NT2/D1 (cell line): ENCODE measurements at regions not wholly inside any gene's neighbourhood (a gene's known extent, or its start where the extent isn't known, plus 50 kb on each side); places are given as distances from the start of the nearest gene placed in this dataset.

Experiments
- DNase-seq: peaks from one replicate; pipeline ENCODE4 v3.0.0-alpha.2; 2011; ENCODE audit warnings: low read depth, low spot score
- H3K27me3 ChIP-seq: 2 replicates; pipeline ENCODE4 v1.6.0; 2011; ENCODE audit warnings: mild to moderate bottlenecking; ENCODE audit not compliant: insufficient read length, insufficient read depth
- H3K36me3 ChIP-seq: 2 replicates; pipeline ENCODE4 v1.6.1; 2011; ENCODE audit warnings: mild to moderate bottlenecking, low read length, mixed read lengths; ENCODE audit not compliant: insufficient read depth, insufficient read length
- H3K4me1 ChIP-seq: 2 replicates; pipeline ENCODE4 v1.5.1; 2011; ENCODE audit not compliant: insufficient read depth, insufficient read length
- H3K4me3 ChIP-seq: 2 replicates; pipeline ENCODE4 v1.5.1; 2011; ENCODE audit warnings: low read depth; ENCODE audit not compliant: insufficient read length
- H3K9ac ChIP-seq: 2 replicates; pipeline ENCODE4 v1.6.0; 2011; ENCODE audit warnings: low read depth; ENCODE audit not compliant: insufficient read length
- H3K9me3 ChIP-seq: 2 replicates; pipeline ENCODE4 v1.5.1; 2011; ENCODE audit warnings: mild to moderate bottlenecking, low read length; ENCODE audit not compliant: insufficient read depth
- SUZ12 ChIP-seq: IDR thresholded peaks from 2 replicates; pipeline ENCODE4 v1.6.1; 2011; ENCODE audit not compliant: insufficient read length, insufficient read depth; ENCODE audit errors: extremely low read depth
- YY1 ChIP-seq: IDR thresholded peaks from 2 replicates; pipeline ENCODE4 v1.6.1; 2011; ENCODE audit not compliant: insufficient read length, insufficient read depth
- ZNF274 ChIP-seq: IDR thresholded peaks from 2 replicates; pipeline ENCODE4 v1.6.1; 2011; ENCODE audit warnings: mild to moderate bottlenecking, low read depth, low read length

- DNase-seq, result no peak
- Histone ChIP-seq H3K9ac (no peak overlapping the region), H3K9me3 (0 out of 2 replicates have a peak, but pooled peaks cover 3% of the 10 kb centered on the region), H3K4me3 (no peak overlapping the region), H3K27me3 (no peaks in the 10 kb centered on the region), H3K4me1 (no peaks in the 10 kb centered on the region), H3K36me3 (no peaks in the 10 kb centered on the region)
- TF ChIP-seq SUZ12 (no peak), ZNF274 (no peak), YY1 (no peak)
These were observed 636.0 kb upstream of the LMCD1 start for GRCh38 chr3:7865611-7866010.

- H3K9me3 ChIP-seq, result 0 out of 2 replicates have a peak, but pooled peaks cover 3% of the 10 kb centered on the region
- no peaks in the 10 kb centered on the region for H3K4me1 ChIP-seq
- no peak for TF ChIP-seq YY1
- no peak for TF ChIP-seq SUZ12
- no peak for TF ChIP-seq ZNF274
- no peak overlapping the region for H3K4me3 ChIP-seq
- no peaks in the 10 kb centered on the region for H3K36me3 ChIP-seq
- H3K9ac ChIP-seq, result no peak overlapping the region
- no peaks in the 10 kb centered on the region for H3K27me3 ChIP-seq
- DNase-seq, result no peak
These were observed 634.0 kb upstream of the LMCD1 start for GRCh38 chr3:7867587-7867986.

- no peak overlapping the region for H3K4me3 ChIP-seq
- TF ChIP-seq YY1 (no peak), ZNF274 (no peak), SUZ12 (no peak)
- no peaks in the 10 kb centered on the region for H3K27me3 ChIP-seq
- H3K36me3 ChIP-seq, result no peaks in the 10 kb centered on the region
- no peak for DNase-seq
- H3K4me1 ChIP-seq, result no peaks in the 10 kb centered on the region
- H3K9ac ChIP-seq, result no peak overlapping the region
- H3K9me3 ChIP-seq, result 0 out of 2 replicates have a peak, but pooled peaks cover 3% of the 10 kb centered on the region
These were observed 630.5 kb upstream of the LMCD1 start for GRCh38 chr3:7871003-7871560.

DNA sequence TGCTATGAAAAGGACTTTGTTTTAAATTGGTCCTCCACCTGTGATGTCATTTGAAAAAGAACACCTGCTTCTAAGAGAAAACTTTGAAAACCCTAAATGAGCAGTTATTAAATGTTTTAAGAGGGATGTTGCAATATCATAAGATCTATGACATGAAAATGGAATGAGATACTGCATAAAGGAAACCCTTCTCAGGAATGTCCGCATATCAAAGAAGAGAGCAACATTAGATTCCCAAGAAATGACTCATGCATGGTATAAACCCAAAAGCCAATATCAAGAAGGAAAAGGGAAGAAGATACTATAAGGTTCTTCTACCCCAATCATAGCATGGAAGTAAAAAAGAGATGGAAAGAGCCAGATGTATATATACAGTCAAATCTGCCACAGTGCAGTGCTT, 627.5 kb upstream of the LMCD1 start:
- Histone ChIP-seq H3K4me1 (no peaks in the 10 kb centered on the region), H3K36me3 (no peaks in the 10 kb centered on the region), H3K9ac (no peak overlapping the region), H3K9me3 (no peaks in the 10 kb centered on the region), H3K4me3 (no peak overlapping the region), H3K27me3 (no peaks in the 10 kb centered on the region)
- DNase-seq, result no peak
- no peak for TF ChIP-seq YY1
- TF ChIP-seq SUZ12, result no peak
- no peak for TF ChIP-seq ZNF274

DNA sequence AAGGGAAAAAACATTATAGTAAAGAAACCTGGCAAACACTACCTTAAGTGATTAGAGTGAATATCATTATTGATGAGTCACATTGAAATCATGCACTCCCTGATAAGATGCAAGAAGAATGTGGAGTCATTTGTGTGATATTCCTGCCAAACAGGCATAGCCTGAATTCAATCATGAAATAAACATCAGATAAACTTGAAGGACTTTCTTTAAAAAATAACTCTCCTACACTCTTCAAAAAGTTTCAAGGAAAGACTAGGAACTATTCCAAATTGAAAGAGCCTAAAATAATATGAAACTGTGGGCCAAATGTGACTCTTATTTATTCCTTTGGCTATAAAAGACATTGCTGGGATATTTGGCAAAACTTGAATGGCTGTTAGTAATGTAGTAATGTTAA, 625.7 kb upstream of the LMCD1 start:
- H3K4me3 ChIP-seq, result no peak overlapping the region
- H3K9me3 ChIP-seq, result no peaks in the 10 kb centered on the region
- H3K27me3 ChIP-seq, result no peaks in the 10 kb centered on the region
- no peak for DNase-seq
- no peak overlapping the region for H3K9ac ChIP-seq
- H3K36me3 ChIP-seq, result no peaks in the 10 kb centered on the region
- TF ChIP-seq ZNF274, result no peak
- TF ChIP-seq SUZ12, result no peak
- TF ChIP-seq YY1, result no peak
- H3K4me1 ChIP-seq, result no peaks in the 10 kb centered on the region

- no peak overlapping the region for H3K4me3 ChIP-seq
- TF ChIP-seq YY1, result no peak
- no peak for TF ChIP-seq SUZ12
- TF ChIP-seq ZNF274, result no peak
- no peak for DNase-seq
These were observed 624.8 kb upstream of the LMCD1 start for GRCh38 chr3:7876741-7877297.

GRCh38 chr3:7877312-7877711, 624.3 kb upstream of the LMCD1 start:
- Histone ChIP-seq H3K9ac (no peak overlapping the region), H3K36me3 (no peaks in the 10 kb centered on the region), H3K4me1 (no peaks in the 10 kb centered on the region), H3K9me3 (no peaks in the 10 kb centered on the region), H3K27me3 (no peaks in the 10 kb centered on the region), H3K4me3 (no peak overlapping the region)
- TF ChIP-seq YY1 (no peak), SUZ12 (no peak), ZNF274 (no peak)
- no peak for DNase-seq

More at GRCh38 chr3:7876741-7877297, 624.8 kb upstream of the LMCD1 start:
- Histone ChIP-seq H3K36me3 (no peaks in the 10 kb centered on the region), H3K4me1 (no peaks in the 10 kb centered on the region), H3K9me3 (no peaks in the 10 kb centered on the region), H3K9ac (no peak overlapping the region), H3K27me3 (no peaks in the 10 kb centered on the region)
